DMS53 (cell line): ENCODE measurements at regions not wholly inside any gene's neighbourhood (a gene's known extent, or its start where the extent isn't known, plus 50 kb on each side); places are given as distances from the start of the nearest gene placed in this dataset.

Source experiments
- DNase-seq: peaks from one replicate; lab custom pipeline; 2025; lab: John Stamatoyannopoulos, UW

- no peak for DNase-seq
Observed at GRCh38 chr13:109595471-109595870, 190.9 kb downstream of the IRS2 start.

- DNase-seq: peak; percentile 63
Observed at GRCh38 chr13:109593230-109593629, 193.2 kb downstream of the IRS2 start.

- peak; percentile 85 for DNase-seq
Observed at GRCh38 chr13:109592770-109593169, 193.6 kb downstream of the IRS2 start.

- DNase-seq: no peak
Observed at GRCh38 chr13:109587689-109588088, 198.7 kb downstream of the IRS2 start.

GRCh38 chr13:109586509-109587346 lies 199.7 kb downstream of the IRS2 start:
- peak; percentile 18 for DNase-seq

- no peak for DNase-seq
Observed at GRCh38 chr13:109584844-109585361, 201.5 kb downstream of the IRS2 start.

- DNase-seq: peak; percentile 19
Observed at GRCh38 chr13:109577191-109577700, 209.1 kb downstream of the IRS2 start.

- DNase-seq: peak; percentile 92
Observed at GRCh38 chr13:109576331-109576813, 210.0 kb downstream of the IRS2 start.

- peak; percentile 67 for DNase-seq
Observed at GRCh38 chr13:109575821-109576220, 210.6 kb downstream of the IRS2 start.

- peak; percentile 43 for DNase-seq
Observed at GRCh38 chr13:109572389-109572788, 214.0 kb downstream of the IRS2 start.

GRCh38 chr13:109569958-109570711 lies 216.2 kb downstream of the IRS2 start:
- DNase-seq: peak; percentile 45

- DNase-seq: no peak
Observed at GRCh38 chr13:109568339-109568818, 218.0 kb downstream of the IRS2 start.

- DNase-seq: no peak
Observed at GRCh38 chr13:109567315-109567714, 219.1 kb downstream of the IRS2 start.

GRCh38 chr13:109565877-109566276 lies 220.5 kb downstream of the IRS2 start:
- no peak for DNase-seq

GRCh38 chr13:109548374-109548773 lies 238.0 kb downstream of the IRS2 start:
- DNase-seq: peak; percentile 0

- DNase-seq: no peak
Observed at GRCh38 chr13:109547942-109548341, 238.4 kb downstream of the IRS2 start.

- no peak for DNase-seq
Observed at GRCh38 chr13:109545931-109546330, 240.5 kb downstream of the IRS2 start.

GRCh38 chr13:109541081-109541480 lies 245.3 kb downstream of the IRS2 start:
- DNase-seq: peak; percentile 4

- DNase-seq: no peak
Observed at GRCh38 chr13:109537584-109537983, 248.8 kb downstream of the IRS2 start.

GRCh38 chr13:109533350-109533749 lies 253.0 kb downstream of the IRS2 start:
- DNase-seq: no peak

- no peak for DNase-seq
Observed at GRCh38 chr13:109529964-109530363, 256.4 kb downstream of the IRS2 start.

GRCh38 chr13:109521719-109522118 lies 264.7 kb downstream of the IRS2 start:
- no peak for DNase-seq
